ENCODE measurements at regions not wholly inside any gene's neighbourhood (a gene's known extent, or its start where the extent isn't known, plus 50 kb on each side); places are given as distances from the start of the nearest gene placed in this dataset.

- intact Hi-C loops (cut with micrococcal nuclease; ENCODE audit: unreplicated experiment), result no loop called here
- Histone ChIP-seq H3K27ac (ENCODE audit: low read length) (no peak overlapping the region), H3K4me3 (ENCODE audit: low read depth in 2 of 2, low read length in 2 of 2) (no peak overlapping the region), H3K9me3 (ENCODE audit: control insufficient read depth, insufficient read depth, low read depth, low read length) (no peaks in the 10 kb centered on the region), H3K4me1 (ENCODE audit: control insufficient read depth, insufficient read depth, low read length) (no peaks in the 10 kb centered on the region), H3K36me3 (ENCODE audit: control insufficient read depth, insufficient read depth, low read length) (no peaks in the 10 kb centered on the region), H3K27me3 (ENCODE audit: control insufficient read depth, insufficient read depth, low read length) (no peaks in the 10 kb centered on the region)
- ChIA-PET POLR2A (no interaction called here), CTCF (no interaction called here)
- no peak for TF ChIP-seq REST (IDR thresholded peaks at IDR 0.05; ENCODE audit: insufficient read depth in 1 of 2, low read depth in 2 of 2, low read length in 1 of 2)
- no TSS peak for BruUV-seq (replicated peaks)
- DNase-seq (ENCODE audit: low read depth, low spot score) (no peak), ATAC-seq (no peak)
- in situ Hi-C loops (cut with HindIII; ENCODE audit: low pct_unique_long_range_greater_than_20kb, low sequenced_read_pairs), result no loop called here
Measured at GRCh38 chr3:86161493-86161892, 829.5 kb downstream of the VGLL3 start.

- ChIA-PET CTCF (no interaction called here), POLR2A (no interaction called here)
- no peak overlapping the region for H3K27ac ChIP-seq (ENCODE audit: low read length)
- in situ Hi-C loops (cut with HindIII; ENCODE audit: low pct_unique_long_range_greater_than_20kb, low sequenced_read_pairs), result no loop called here
- no peak for DNase-seq (ENCODE audit: low read depth, low spot score)
- intact Hi-C loops (cut with micrococcal nuclease; ENCODE audit: unreplicated experiment), result no loop called here
- TF ChIP-seq TCF7L2 (IDR thresholded peaks at IDR 0.05; ENCODE audit: low read depth, low read length) (no peak), REST (IDR thresholded peaks at IDR 0.05; ENCODE audit: insufficient read depth in 1 of 2, low read depth in 2 of 2, low read length in 1 of 2) (no peak), CTCF (IDR thresholded peaks at IDR 0.05) (no peak), POLR2AphosphoS5 (IDR thresholded peaks at IDR 0.05; ENCODE audit: low read depth, low read length) (no peak), SIN3A (IDR thresholded peaks at IDR 0.05; ENCODE audit: borderline replicate concordance, insufficient read depth, low read depth, low read length) (no peak)
- no peak overlapping the region for H3K4me3 ChIP-seq (ENCODE audit: low read depth in 2 of 2, low read length in 2 of 2)
- no peaks in the 10 kb centered on the region for H3K4me1 ChIP-seq (ENCODE audit: control insufficient read depth, insufficient read depth, low read length)
- H3K9me3 ChIP-seq (ENCODE audit: control insufficient read depth, insufficient read depth, low read depth, low read length), result no peaks in the 10 kb centered on the region
- no peaks in the 10 kb centered on the region for H3K36me3 ChIP-seq (ENCODE audit: control insufficient read depth, insufficient read depth, low read length)
- H3K27me3 ChIP-seq (ENCODE audit: control insufficient read depth, insufficient read depth, low read length), result no peaks in the 10 kb centered on the region
- no TSS peak for BruUV-seq (replicated peaks)
- no peak for ATAC-seq
Measured at GRCh38 chr3:86152620-86153019, 838.3 kb downstream of the VGLL3 start.

All from Panc1 (cell line).